GM12872 (cell line): ENCODE measurements at regions not wholly inside any gene's neighbourhood (a gene's known extent, or its start where the extent isn't known, plus 50 kb on each side); places are given as distances from the start of the nearest gene placed in this dataset.

Source experiments
- CTCF ChIP-seq: IDR thresholded peaks from 3 replicates; pipeline ENCODE4 v1.5.1; 2011; ENCODE audit warnings: low read depth, mild to moderate bottlenecking, low read length, moderate library complexity; ENCODE audit not compliant: insufficient read depth

- no peak for TF ChIP-seq CTCF
Observed at GRCh38 chr3:31448882-31449243, 83.9 kb upstream of the STT3B start.

- no peak for TF ChIP-seq CTCF
Observed at GRCh38 chr3:31449318-31449717, 83.4 kb upstream of the STT3B start.

- TF ChIP-seq CTCF: no peak
Observed at GRCh38 chr3:31450345-31450744, 82.4 kb upstream of the STT3B start.

- TF ChIP-seq CTCF: no peak
Observed at GRCh38 chr3:31452495-31453106, 80.1 kb upstream of the STT3B start.

- no peak for TF ChIP-seq CTCF
Observed at GRCh38 chr3:31453430-31453829, 79.3 kb upstream of the STT3B start.

- no peak for TF ChIP-seq CTCF
Observed at GRCh38 chr3:31455524-31455923, 77.2 kb upstream of the STT3B start.

- TF ChIP-seq CTCF: no peak
Observed at GRCh38 chr3:31456373-31456772, 76.4 kb upstream of the STT3B start.
